ENCODE measurements at regions not wholly inside any gene's neighbourhood (a gene's known extent, or its start where the extent isn't known, plus 50 kb on each side); places are given as distances from the start of the nearest gene placed in this dataset.

- in situ Hi-C loops (cut with MboI; ENCODE audit: low sequenced_read_pairs) (no loop called here), intact Hi-C loops (cut with micrococcal nuclease) (no loop called here), dilution Hi-C loops (cut with HindIII; ENCODE audit: low sequenced_read_pairs, unreplicated experiment) (no loop called here)
- Histone ChIP-seq H2AFZ (replicated peaks; ENCODE audit: low read length, poor library complexity) (no peak overlapping the region), H2BK120ac (ENCODE audit: low read depth, low read length) (no peak overlapping the region), H3K27ac (ENCODE audit: insufficient read depth, low read length) (no peak overlapping the region), H2BK5ac (ENCODE audit: low read depth, low read length, poor library complexity, severe bottlenecking) (no peak overlapping the region), H3K9ac (ENCODE audit: low read depth, low read length) (no peak overlapping the region), H4K8ac (ENCODE audit: low read depth in 2 of 2, low read length in 2 of 2) (no peak overlapping the region), H2AK9ac (replicated peaks; ENCODE audit: low read depth, low read length, poor library complexity) (no peak overlapping the region), H3K4ac (ENCODE audit: low read depth, low read length) (no peak overlapping the region), H2BK20ac (ENCODE audit: low read depth, low read length) (no peak overlapping the region), H3K4me3 (ENCODE audit: insufficient read depth, low read depth, low read length) (no peak overlapping the region), H3K4me2 (ENCODE audit: low read depth, low read length) (no peak overlapping the region), H2AK5ac (ENCODE audit: low read depth, low read length) (no peak overlapping the region), H4K5ac (ENCODE audit: low read depth, low read length) (no peak overlapping the region), H3K4me1 (ENCODE audit: control insufficient read depth, insufficient read depth, low read length) (no peaks in the 10 kb centered on the region), H3K14ac (replicated peaks; ENCODE audit: low read depth, low read length) (no peak overlapping the region), H3K9me3 (ENCODE audit: control insufficient read depth, insufficient read depth, low read length) (0 out of 2 replicates have a peak, but pooled peaks cover 2% of the 10 kb centered on the region), H4K20me1 (ENCODE audit: insufficient read depth, low read length) (no peaks in the 10 kb centered on the region), H3K9me1 (ENCODE audit: insufficient read depth, low read length) (no peaks in the 10 kb centered on the region; the same call in 1 of the 2 replicates), H3K18ac (ENCODE audit: low read depth, low read length) (no peak overlapping the region), H3K27me3 (ENCODE audit: control insufficient read depth, insufficient read depth, low read length) (peaks cover 28% of the 10 kb centered on the region), H3K36me3 (ENCODE audit: control insufficient read depth, insufficient read depth, low read length) (no peaks in the 10 kb centered on the region), H3K23ac (ENCODE audit: low read depth, low read length) (no peak overlapping the region), H4K91ac (ENCODE audit: insufficient read depth, low read depth, low read length) (no peak overlapping the region), H3K79me1 (ENCODE audit: low read depth in 1 of 2, low read length in 2 of 2) (no peaks in the 10 kb centered on the region), H2BK15ac (ENCODE audit: low read depth, low read length) (no peak overlapping the region), H3K56ac (ENCODE audit: extremely low read depth, insufficient read depth, low read length) (no peak overlapping the region)
- DNase-seq (no peak), ATAC-seq (ENCODE audit: low read depth) (no peak)
- ChIA-PET CTCF (no interaction called here), POLR2A (ENCODE audit: unreplicated experiment) (no interaction called here)
- no CpG with 5 or more reads among the region's 4 CpGs for WGBS, 2 experiments (ENCODE audit: extremely low coverage in 2 of 2, insufficient read length in 1 of 2)
- no peak for TF ChIP-seq MAZ (IDR thresholded peaks at IDR 0.05; ENCODE audit: borderline replicate concordance, low read depth, low read length)
- TF ChIP-seq CHD1 (IDR thresholded peaks at IDR 0.05; ENCODE audit: low read depth, low read length), result no peak
- TF ChIP-seq RFX5 (IDR thresholded peaks at IDR 0.05; ENCODE audit: low read depth, low read length), result no peak
- no peak for TF ChIP-seq ELK1 (IDR thresholded peaks at IDR 0.05; ENCODE audit: borderline replicate concordance, low read depth, low read length)
- TF ChIP-seq MAFK (IDR thresholded peaks at IDR 0.05; ENCODE audit: low read depth, low read length), result no peak
- TF ChIP-seq RAD21 (IDR thresholded peaks at IDR 0.05; ENCODE audit: low read length), result no peak
- no peak for TF ChIP-seq BHLHE40 (IDR thresholded peaks at IDR 0.05; ENCODE audit: low read depth, low read length)
- no peak for TF ChIP-seq FOS (IDR thresholded peaks at IDR 0.05; ENCODE audit: low read depth, low read length)
- TF ChIP-seq NFE2L2 (IDR thresholded peaks at IDR 0.05; ENCODE audit: low read depth, low read length), result no peak
- no peak for TF ChIP-seq USF2 (IDR thresholded peaks at IDR 0.05; ENCODE audit: low read depth, low read length)
- TF ChIP-seq CEBPB (IDR thresholded peaks at IDR 0.05; ENCODE audit: low read depth, low read length), result no peak
- no peak for TF ChIP-seq RCOR1 (IDR thresholded peaks at IDR 0.05; ENCODE audit: insufficient replicate concordance, low read length)
- no peak for TF ChIP-seq CTCF (conservative IDR thresholded peaks at IDR 0.05; ENCODE audit: low read depth, low read length)
- TF ChIP-seq POLR2A (IDR thresholded peaks at IDR 0.05; ENCODE audit: low read depth, low read length), result no peak
- TF ChIP-seq MXI1 (IDR thresholded peaks at IDR 0.05; ENCODE audit: borderline replicate concordance, low read depth, low read length), result no peak
- no peak for TF ChIP-seq SMC3 (IDR thresholded peaks at IDR 0.05; ENCODE audit: low read depth, low read length)
- BruUV-seq (replicated peaks), result no TSS peak
Measured at GRCh38 chr2:65522922-65523321, 90.5 kb upstream of the SPRED2 start.

Measured in IMR-90 (cell line).